Nephron (organoid): ENCODE measurements at regions not wholly inside any gene's neighbourhood (a gene's known extent, or its start where the extent isn't known, plus 50 kb on each side); places are given as distances from the start of the nearest gene placed in this dataset.

Experiments
- H3K27ac Mint-ChIP-seq, 3 experiments: 2 replicates each; pipeline ENCODE4 v1.8.0; 2020; ENCODE audit warnings: mixed read lengths in 3 of 3, mild to moderate bottlenecking in 2 of 3, moderate library complexity in 1 of 3
- H3K27me3 Mint-ChIP-seq: 2 replicates; pipeline ENCODE4 v1.8.0; 2021; ENCODE audit warnings: low read depth, mild to moderate bottlenecking, moderate library complexity, mixed read lengths
- H3K36me3 Mint-ChIP-seq: 2 replicates; pipeline ENCODE4 v1.8.0; 2020; ENCODE audit warnings: low read depth, mixed read lengths
- H3K4me1 Mint-ChIP-seq: 2 replicates; pipeline ENCODE4 v1.8.0; 2020; ENCODE audit warnings: mixed read lengths
- H3K4me3 Mint-ChIP-seq, 3 experiments: 2 replicates each; pipeline ENCODE4 v1.8.0; 2020; ENCODE audit warnings: mild to moderate bottlenecking in 3 of 3, mixed read lengths in 3 of 3, moderate library complexity in 2 of 3
- H3K9me3 Mint-ChIP-seq: 2 replicates; pipeline ENCODE4 v1.8.0; 2020; ENCODE audit warnings: mixed read lengths
- TF ChIP-seq, protein P1 (sequence below), 3 experiments: fragments of 200-600 bp; sonication (generic); IDR thresholded peaks; one replicate each; pipeline ENCODE4 v1.5.0; 2021; ENCODE audit warnings: antibody characterized with exemption in 3 of 3; ENCODE audit not compliant: unreplicated experiment in 3 of 3

DNA sequence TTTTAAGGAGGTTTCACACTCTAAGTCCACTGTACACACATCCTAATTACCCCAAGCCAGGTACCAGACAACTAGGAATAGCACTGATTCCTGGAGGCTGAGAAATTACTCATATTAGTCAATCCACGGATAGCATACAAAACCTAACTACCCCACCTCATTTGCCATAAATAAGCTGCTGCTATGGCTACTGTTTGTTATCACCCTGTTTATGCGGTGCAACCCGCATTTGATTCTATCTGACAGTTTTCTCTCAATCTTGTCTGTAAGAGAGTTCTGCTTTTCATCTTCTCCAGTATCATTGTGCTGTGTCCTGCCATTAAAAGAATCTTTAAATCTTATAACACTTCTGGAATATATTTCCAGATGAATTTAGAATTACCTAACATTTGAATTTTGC, 1496.5 kb downstream of the PLA2G4A start:
- Mint-ChIP-seq H3K36me3 (no peaks in the 10 kb centered on the region), H3K4me3 (no peak overlapping the region), H3K27me3 (no peaks in the 10 kb centered on the region), H3K27ac (no peak overlapping the region), H3K4me1 (no peaks in the 10 kb centered on the region), H3K9me3 (no peaks in the 10 kb centered on the region)
- TF ChIP-seq, protein P1, sequence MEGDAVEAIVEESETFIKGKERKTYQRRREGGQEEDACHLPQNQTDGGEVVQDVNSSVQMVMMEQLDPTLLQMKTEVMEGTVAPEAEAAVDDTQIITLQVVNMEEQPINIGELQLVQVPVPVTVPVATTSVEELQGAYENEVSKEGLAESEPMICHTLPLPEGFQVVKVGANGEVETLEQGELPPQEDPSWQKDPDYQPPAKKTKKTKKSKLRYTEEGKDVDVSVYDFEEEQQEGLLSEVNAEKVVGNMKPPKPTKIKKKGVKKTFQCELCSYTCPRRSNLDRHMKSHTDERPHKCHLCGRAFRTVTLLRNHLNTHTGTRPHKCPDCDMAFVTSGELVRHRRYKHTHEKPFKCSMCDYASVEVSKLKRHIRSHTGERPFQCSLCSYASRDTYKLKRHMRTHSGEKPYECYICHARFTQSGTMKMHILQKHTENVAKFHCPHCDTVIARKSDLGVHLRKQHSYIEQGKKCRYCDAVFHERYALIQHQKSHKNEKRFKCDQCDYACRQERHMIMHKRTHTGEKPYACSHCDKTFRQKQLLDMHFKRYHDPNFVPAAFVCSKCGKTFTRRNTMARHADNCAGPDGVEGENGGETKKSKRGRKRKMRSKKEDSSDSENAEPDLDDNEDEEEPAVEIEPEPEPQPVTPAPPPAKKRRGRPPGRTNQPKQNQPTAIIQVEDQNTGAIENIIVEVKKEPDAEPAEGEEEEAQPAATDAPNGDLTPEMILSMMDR (IDR thresholded peaks at IDR 0.05; ENCODE audit: unreplicated experiment in 3 of 3) = no peak

DNA sequence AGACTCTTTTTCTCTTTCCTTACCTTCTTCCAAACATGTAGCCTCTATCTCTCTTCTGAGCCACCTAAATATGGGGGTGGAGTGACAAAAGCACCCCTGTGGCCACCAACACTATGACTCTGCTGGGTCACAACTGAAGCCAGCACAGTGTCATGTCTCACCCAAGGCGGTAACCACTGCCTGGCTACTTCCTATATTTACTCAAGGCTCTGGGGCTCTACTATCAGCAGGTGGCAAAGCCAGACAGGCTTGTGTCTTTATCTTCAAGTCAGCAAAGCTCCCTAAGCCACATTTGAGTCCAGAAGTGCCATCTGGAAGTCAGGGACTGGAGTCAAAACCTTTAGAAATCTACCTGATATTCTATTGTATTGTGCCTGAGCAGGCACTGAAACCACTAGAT, 1515.2 kb downstream of the PLA2G4A start:
- H3K27ac Mint-ChIP-seq = no peak overlapping the region
- peaks cover 10% of the 10 kb centered on the region for H3K9me3 Mint-ChIP-seq
- no peaks in the 10 kb centered on the region for H3K27me3 Mint-ChIP-seq
- H3K36me3 Mint-ChIP-seq = no peaks in the 10 kb centered on the region
- TF ChIP-seq, protein P1 (IDR thresholded peaks at IDR 0.05; ENCODE audit: unreplicated experiment in 3 of 3) = no peak
- H3K4me3 Mint-ChIP-seq = no peak overlapping the region
- no peaks in the 10 kb centered on the region for H3K4me1 Mint-ChIP-seq

DNA sequence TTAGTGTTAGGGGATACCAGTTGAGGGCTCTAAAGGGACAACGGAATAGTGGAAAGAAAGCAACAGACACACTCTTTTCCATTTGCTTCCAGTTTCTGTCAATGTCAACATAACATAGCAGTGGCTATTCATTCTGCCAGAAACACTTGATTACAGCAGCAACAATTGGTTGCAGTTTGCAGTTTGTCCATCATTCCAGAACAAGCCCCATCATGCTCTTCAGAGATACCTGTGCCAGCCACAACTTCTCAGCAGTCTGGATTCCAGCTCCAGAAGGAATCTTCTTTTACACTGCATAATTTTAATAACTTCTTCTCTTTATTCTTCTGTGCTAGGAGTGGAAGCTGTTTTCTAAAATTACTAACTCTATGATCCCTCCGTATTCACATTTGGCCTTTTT, 1521.4 kb downstream of the PLA2G4A start:
- no peaks in the 10 kb centered on the region for H3K36me3 Mint-ChIP-seq
- H3K27me3 Mint-ChIP-seq = no peaks in the 10 kb centered on the region
- no peaks in the 10 kb centered on the region for H3K4me1 Mint-ChIP-seq
- no peak overlapping the region for H3K27ac Mint-ChIP-seq
- H3K4me3 Mint-ChIP-seq = no peak overlapping the region
- H3K9me3 Mint-ChIP-seq = no peaks in the 10 kb centered on the region
- TF ChIP-seq, protein P1 (IDR thresholded peaks at IDR 0.05; ENCODE audit: unreplicated experiment in 3 of 3) = no peak

DNA sequence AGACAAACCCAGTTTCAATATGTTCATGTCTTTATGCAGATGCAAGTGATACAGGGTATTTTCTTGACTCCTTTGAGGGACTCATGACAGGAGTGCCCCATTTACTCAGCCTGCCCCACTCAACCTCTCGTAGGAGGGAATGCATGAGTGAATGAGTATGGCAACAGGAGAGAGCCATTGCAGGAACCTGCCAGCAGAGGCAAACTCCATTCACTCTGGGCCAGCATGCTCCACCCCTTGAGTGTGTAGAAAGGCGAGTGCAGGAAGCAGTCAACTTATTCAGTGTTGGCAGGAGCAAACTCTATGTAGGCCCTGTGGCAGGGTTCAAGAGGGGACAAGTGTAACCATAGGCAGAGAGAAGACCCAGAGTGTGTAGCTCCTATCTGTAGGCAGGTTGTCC, 1526.3 kb downstream of the PLA2G4A start:
- H3K27me3 Mint-ChIP-seq = no peaks in the 10 kb centered on the region
- peaks cover 8% of the 10 kb centered on the region for H3K9me3 Mint-ChIP-seq
- H3K4me3 Mint-ChIP-seq = no peak overlapping the region
- TF ChIP-seq, protein P1 (IDR thresholded peaks at IDR 0.05; ENCODE audit: unreplicated experiment in 3 of 3) = no peak
- no peak overlapping the region for H3K27ac Mint-ChIP-seq
- H3K36me3 Mint-ChIP-seq = peaks cover 5% of the 10 kb centered on the region
- no peaks in the 10 kb centered on the region for H3K4me1 Mint-ChIP-seq

DNA sequence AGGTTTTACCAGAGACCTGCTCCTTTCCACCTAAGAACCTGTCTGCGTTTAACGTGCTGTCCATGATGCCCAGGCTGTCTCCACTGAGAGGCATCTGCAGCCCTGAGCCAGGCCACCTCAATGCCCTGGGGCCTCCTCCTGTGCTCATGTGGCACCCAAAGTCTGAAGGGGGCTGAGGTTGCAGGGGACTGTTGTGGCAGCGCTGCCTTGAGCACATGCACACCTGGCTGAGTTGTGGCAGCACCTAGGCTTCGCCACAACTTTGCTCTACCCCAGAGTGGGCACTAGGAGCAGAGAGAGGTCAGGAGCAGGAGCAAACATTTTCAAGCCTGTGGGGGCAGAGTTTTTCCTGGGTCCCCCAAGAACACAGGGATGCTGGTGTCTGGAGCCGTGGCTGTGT, 1527.1 kb downstream of the PLA2G4A start:
- no peak overlapping the region for H3K4me3 Mint-ChIP-seq
- no peaks in the 10 kb centered on the region for H3K4me1 Mint-ChIP-seq
- H3K36me3 Mint-ChIP-seq = peaks cover 5% of the 10 kb centered on the region
- H3K27ac Mint-ChIP-seq = no peak overlapping the region
- no peaks in the 10 kb centered on the region for H3K27me3 Mint-ChIP-seq
- peaks cover 8% of the 10 kb centered on the region for H3K9me3 Mint-ChIP-seq
- TF ChIP-seq, protein P1 (IDR thresholded peaks at IDR 0.05; ENCODE audit: unreplicated experiment in 3 of 3) = no peak

DNA sequence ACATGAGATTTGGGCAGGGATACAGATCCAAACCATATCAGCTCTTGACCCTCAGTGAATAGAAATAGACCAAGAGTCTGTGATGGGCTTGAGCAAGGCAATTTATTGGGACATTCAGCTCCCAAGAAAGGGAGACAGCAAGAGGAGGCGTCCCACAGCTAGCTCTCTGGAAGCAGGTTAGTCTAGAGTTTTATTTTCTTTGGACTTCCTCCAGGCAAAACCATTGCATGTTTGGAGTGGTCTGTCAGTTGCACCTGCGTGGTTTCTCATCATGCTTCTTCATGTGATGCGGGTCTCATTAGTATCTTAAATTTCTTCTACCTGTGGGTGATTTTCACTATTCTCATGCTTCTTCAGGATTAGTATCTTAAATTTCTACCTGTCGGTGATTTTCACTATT, 1530.6 kb downstream of the PLA2G4A start:
- peaks cover 5% of the 10 kb centered on the region for H3K36me3 Mint-ChIP-seq
- TF ChIP-seq, protein P1 (IDR thresholded peaks at IDR 0.05; ENCODE audit: unreplicated experiment in 3 of 3) = no peak
- H3K4me1 Mint-ChIP-seq = no peaks in the 10 kb centered on the region
- peaks cover 8% of the 10 kb centered on the region for H3K9me3 Mint-ChIP-seq
- H3K4me3 Mint-ChIP-seq = no peak overlapping the region
- H3K27ac Mint-ChIP-seq = no peak overlapping the region
- H3K27me3 Mint-ChIP-seq = no peaks in the 10 kb centered on the region
